Psoas muscle (tissue), 7 donors: ENCODE measurements at regions not wholly inside any gene's neighbourhood (a gene's known extent, or its start where the extent isn't known, plus 50 kb on each side); places are given as distances from the start of the nearest gene placed in this dataset.

ENCODE experiments used
- ATAC-seq, 4 donors: fragments of 200-7000 bp; cut with Tn5 transposase; one replicate each; pipeline ENCODE4 v1.9.1; 2020; ENCODE audit warnings: moderate library complexity in 3 of 4, mild to moderate bottlenecking in 2 of 4
- DNase-seq, 2 donors: peaks; one replicate each; pipeline ENCODE4 v3.0.0-alpha.2; 2020
- H3K27ac ChIP-seq: fragments of 200-600 bp; one replicate; pipeline ENCODE4 v1.8.0; 2022
- H3K27me3 ChIP-seq, 3 donors: fragments of 200-600 bp in 1 of 3; one replicate each; pipeline versions ENCODE4 v1.6.1 to v1.8.0; 2013 to 2022; ENCODE audit warnings: low read length in 2 of 3, mild to moderate bottlenecking in 2 of 3, moderate library complexity in 1 of 3; ENCODE audit not compliant: insufficient read depth in 3 of 3
- H3K36me3 ChIP-seq, 2 donors: fragments of 200-600 bp in 1 of 2; one replicate each; pipeline versions ENCODE4 v1.6.1 to v1.8.0; 2013 to 2022; ENCODE audit warnings: low read depth in 1 of 2, mild to moderate bottlenecking in 1 of 2, moderate library complexity in 1 of 2; ENCODE audit not compliant: insufficient read depth in 1 of 2
- H3K4me1 ChIP-seq: fragments of 200-600 bp; one replicate; pipeline ENCODE4 v1.8.0; 2022
- H3K4me3 ChIP-seq: fragments of 200-600 bp; one replicate; pipeline ENCODE4 v1.8.0; 2022; ENCODE audit warnings: mild to moderate bottlenecking
- H3K9me3 ChIP-seq: fragments of 200-600 bp; one replicate; pipeline ENCODE4 v1.8.0; 2022
- CTCF ChIP-seq: fragments of 200-600 bp; IDR thresholded peaks from one replicate; pipeline ENCODE4 v1.8.0; 2022; ENCODE audit warnings: antibody characterized with exemption
- WGBS, 3 donors: extraction: QIAGEN DNeasy Blood & Tissue Kit; methylation state at CpG; one replicate each; pipeline versions ENCODE4 v1.1.6 to v1.1.7; 2013; 5-methylcytosine and 5-hydroxymethylcytosine counted together
- intact Hi-C, 2 donors: fragments of 100-400 bp; cut with DNase I; formaldehyde crosslinking; loops; one replicate each; pipeline versions ENCODE4 v1.11.0 to v1.14.2; 2022
- donor health status: healthy with polysubstance abuse.
- donor health status: DM: no; HTN: no; CAD: no; lungs with moderate emphysema.
- donor health status: Bipolar disorder and iron deficiency.
- donor health status: healthy.
- donor health status: DM: yes; HTN: yes; CAD: no.
- donor health status: DM: no; HTN: no; CAD: no.
- donor health status: DM: yes; HTN: yes; CAD: no.

DNA sequence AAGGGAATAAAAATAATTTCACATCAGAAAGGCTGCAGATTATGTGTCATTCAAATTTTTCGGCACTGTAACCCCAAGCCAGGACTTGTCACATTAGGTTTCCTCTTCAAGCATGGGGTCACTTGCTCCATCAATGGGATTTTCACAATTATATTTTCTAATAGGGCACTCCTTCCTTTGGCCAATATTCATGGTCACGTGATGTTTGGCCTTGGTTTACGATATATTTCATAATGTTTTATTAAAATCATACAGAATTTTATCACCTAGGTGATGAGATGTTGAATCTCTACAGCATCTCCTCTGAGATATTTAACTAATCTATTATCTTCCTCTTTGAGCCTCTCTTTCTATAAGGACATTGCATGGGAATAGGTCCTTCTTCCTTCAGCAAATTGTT is 523.5 kb upstream of the SEMA6A start:
- Histone ChIP-seq H3K4me3 (no peak overlapping the region), H3K4me1 (no peaks in the 10 kb centered on the region), H3K27me3 (no peaks in the 10 kb centered on the region), H3K9me3 (no peaks in the 10 kb centered on the region), H3K36me3 (no peaks in the 10 kb centered on the region), H3K27ac (no peak overlapping the region)
- no peak for TF ChIP-seq CTCF
- 84 to 90% (median 88%) methylated on average over 3 of the region's 3 CpGs for WGBS, 3 donors
- no peak for ATAC-seq
- DNase-seq: no peak
- intact Hi-C loops: no loop called here

DNA sequence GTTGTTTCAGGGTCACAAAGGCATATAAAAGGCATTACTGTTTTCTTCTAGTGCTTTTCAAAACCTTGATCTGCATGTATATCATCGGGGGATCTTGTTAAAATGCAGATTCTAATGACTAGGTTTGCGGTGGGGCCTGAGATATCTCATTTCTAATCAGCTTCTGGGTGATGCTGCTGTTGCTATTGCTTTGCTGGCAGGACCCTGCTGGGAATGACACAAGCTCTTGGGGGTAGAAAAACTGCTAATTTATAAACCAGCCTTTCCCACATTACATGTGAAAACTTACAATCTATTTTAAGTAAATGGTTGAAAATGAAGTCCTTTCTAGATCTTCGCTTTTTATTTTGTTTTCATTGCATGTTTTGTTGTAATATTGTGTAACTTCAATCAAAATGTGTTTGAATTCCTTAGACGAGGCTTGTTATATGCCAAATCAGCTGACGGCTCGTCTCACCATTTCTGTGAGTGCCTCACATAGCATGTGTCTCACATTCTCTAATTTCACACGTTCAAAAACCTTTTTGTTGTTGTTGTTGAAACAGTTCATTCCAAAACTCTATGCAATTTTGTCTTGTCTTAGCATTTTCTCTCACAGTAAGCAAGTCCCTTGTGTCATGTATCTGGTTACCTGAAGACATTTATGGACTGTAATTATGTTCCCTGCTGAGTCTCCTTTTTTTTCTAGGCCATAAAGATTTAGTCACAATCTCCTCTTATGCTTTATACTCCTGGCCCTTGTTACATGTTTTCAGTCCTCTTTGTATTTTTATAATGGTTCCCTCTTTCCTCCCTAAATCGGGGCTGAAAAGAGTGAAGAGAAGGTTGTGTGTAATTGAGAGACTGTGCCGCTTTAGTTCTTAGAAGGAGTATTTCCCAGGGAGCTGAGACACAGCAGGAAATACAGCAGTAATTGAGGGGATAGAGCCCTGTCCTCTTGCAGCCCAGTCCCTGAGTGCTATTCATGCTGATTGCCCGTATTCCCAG is 521.0 kb upstream of the SEMA6A start:
- Histone ChIP-seq H3K4me1 (no peaks in the 10 kb centered on the region), H3K27me3 (no peaks in the 10 kb centered on the region), H3K4me3 (no peak overlapping the region), H3K36me3 (no peaks in the 10 kb centered on the region), H3K27ac (no peak overlapping the region), H3K9me3 (no peaks in the 10 kb centered on the region)
- no peak for ATAC-seq
- WGBS, 3 donors: 55 to 62% (median 55%) methylated on average over 10 of the region's 10 CpGs
- TF ChIP-seq CTCF: no peak
- DNase-seq: no peak
- intact Hi-C loops: no loop called here

DNA sequence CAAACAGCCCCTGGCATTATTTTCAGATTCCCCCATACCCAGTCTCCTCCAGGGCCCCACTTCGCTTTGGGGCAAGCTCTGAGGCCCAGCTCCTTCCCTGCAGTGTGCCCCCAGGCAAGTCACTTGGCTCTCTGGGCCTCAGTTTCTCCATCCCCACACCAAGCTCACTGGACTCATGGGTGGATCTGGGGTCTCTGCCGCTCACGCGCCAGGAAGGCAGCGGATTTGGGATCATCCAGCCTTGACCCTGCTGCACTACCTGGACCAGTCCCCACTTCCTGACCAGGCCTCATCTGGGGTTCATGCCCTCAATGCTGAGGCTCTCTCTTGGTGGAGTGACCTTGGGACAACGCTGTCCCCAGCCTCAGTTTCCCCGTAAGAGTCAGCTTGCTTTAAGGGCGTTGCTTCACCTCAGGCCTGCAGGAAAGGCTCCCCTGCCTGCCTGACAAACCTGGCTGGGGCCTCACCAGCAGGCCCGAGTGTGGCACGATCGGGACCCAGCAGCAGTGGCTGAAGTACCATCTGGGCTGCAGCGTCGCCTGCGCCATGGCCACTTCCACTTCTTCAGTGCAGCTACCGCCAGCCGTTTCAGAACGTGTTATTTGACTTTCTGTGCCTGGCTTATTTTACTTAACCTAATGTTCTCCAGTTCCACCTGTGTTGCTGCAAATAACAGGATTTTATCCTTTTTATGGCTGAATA is 519.6 kb upstream of the SEMA6A start:
- ATAC-seq (no peak), DNase-seq (no peak)
- no peaks in the 10 kb centered on the region for H3K4me1 ChIP-seq
- H3K36me3 ChIP-seq: no peaks in the 10 kb centered on the region
- H3K4me3 ChIP-seq: no peak overlapping the region
- H3K27ac ChIP-seq: no peak overlapping the region
- intact Hi-C loops: no loop called here
- 98 to 99% (median 98%) methylated on average over 17 of the region's 17 CpGs for whole genome bisulfite sequencing, 3 donors
- TF ChIP-seq CTCF: no peak
- H3K9me3 ChIP-seq: no peaks in the 10 kb centered on the region
- H3K27me3 ChIP-seq: no peaks in the 10 kb centered on the region

- H3K4me1 ChIP-seq: no peaks in the 10 kb centered on the region
- intact Hi-C loops: no loop called here
- H3K36me3 ChIP-seq: no peaks in the 10 kb centered on the region
- H3K4me3 ChIP-seq: no peak overlapping the region
- ATAC-seq (no peak), DNase-seq (no peak)
- TF ChIP-seq CTCF: no peak
- WGBS, 3 donors: 93 to 100% (median 96%) methylated on average over 12 of the region's 12 CpGs
- no peak overlapping the region for H3K27ac ChIP-seq
- H3K27me3 ChIP-seq: no peaks in the 10 kb centered on the region
- H3K9me3 ChIP-seq: no peaks in the 10 kb centered on the region
These were observed 519.0 kb upstream of the SEMA6A start for GRCh38 chr5:117093653-117094052.
